HG03354 (cell line): ENCODE measurements at regions not wholly inside any gene's neighbourhood (a gene's known extent, or its start where the extent isn't known, plus 50 kb on each side); places are given as distances from the start of the nearest gene placed in this dataset.
A peak's percentile ranks its signal among the peaks of the same experiment; 100 is the strongest.

Experiments used
- ATAC-seq: cut with Tn5 transposase; IDR thresholded peaks from one replicate; pipeline ENCODE4 v1.9.1; 2021; ENCODE audit warnings: mild to moderate bottlenecking; ENCODE audit not compliant: unreplicated experiment, poor library complexity, severe bottlenecking

DNA sequence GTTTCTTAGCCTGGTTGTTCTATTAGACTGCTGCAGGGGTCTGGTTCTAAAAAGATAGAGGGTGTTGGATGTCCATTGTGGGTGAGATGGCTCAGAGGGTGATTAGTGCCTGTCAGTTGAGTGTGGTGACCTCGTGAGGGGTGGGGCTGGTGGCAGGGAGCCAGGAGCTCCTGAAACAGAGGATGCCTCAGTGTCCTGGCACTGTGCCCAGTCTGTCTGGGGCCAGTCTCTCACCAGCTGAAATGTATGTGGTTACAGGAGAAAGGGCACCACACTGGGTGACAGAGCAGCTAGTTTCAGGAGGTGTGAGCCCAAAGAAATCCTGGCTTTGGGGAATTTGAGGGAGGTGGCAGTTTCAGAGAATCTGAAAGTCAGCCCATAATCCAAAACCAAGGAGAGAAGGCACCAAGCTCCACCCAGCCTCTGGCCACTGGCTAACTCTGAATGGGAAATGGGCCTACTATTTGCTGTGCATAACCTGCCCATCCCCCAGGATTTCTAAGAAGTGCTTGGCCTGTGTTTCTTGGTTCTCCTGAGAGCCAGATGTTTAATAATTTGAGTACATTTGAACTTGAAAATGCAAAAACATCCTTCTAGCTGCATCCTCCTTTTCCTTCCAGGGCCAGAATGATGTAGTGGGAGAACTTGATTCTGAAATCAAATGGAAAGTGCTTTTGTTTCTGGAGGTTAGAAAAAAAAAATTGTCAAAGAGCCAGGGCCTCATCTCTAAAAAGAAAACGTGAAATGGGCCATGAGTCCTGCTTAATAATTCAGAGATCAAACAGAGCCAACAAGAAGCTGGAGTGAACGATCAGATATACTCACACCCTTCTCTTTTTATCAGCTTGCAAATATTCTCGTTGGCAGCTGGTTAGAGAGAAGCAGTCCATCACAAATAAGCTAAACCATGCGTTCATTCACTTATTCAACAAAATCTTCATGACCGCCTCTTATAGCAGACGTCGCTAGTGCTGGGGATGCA lies 92.3 kb downstream of the B3GNT2 start:
- ATAC-seq, result peak; percentile 69

DNA sequence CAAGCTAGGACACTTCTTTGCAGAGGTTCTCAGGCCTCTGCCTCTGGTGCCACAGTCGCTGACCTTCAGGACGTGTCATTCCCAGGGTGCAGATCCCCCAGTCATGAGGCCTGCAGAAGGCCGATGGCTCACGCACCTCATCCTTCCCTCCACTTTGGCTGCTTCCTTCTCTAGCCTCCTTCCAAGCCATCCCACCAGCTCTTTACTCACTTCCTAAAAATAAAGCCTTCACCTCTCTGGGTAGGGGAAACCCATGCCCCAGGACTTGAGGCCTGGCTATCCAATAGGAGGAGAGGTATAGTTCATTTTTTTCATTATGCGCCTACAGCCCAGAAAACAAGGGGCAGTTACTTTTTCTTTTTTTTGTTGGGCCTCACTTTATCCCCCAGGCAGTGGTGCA lies 91.4 kb downstream of the B3GNT2 start:
- no peak for ATAC-seq

DNA sequence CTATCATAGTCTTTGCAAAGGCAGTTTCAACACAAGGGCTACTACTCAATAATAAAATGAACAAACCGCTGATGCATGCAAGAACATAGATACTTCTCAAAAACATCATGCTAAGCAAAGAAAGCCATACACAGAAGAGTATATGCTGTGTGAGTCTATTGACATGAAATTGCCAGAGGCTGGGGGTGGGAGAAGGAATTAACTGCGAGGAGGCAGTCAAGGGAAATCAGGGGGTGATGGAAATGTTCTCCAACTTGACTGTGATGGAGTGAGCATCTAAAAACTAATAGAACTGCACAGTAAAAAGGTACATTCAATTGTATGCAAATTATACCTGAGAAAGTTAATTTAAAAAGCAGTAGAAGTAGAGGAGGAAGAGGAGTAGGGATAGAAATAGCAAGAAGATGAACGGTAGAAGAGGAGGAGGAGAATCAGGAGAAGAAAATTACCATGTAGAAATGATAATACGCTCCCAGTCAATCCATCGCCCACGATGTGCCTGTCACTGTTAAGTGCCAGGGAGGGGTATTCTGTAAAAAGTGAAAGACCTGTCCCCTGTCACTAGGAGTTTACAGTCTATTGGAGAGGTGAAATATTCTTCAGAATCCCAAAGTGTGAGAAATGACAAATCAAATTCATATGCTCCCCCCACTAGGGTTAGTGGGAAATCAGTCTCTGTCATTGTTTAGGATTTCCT lies 90.3 kb downstream of the B3GNT2 start:
- no peak for ATAC-seq

DNA sequence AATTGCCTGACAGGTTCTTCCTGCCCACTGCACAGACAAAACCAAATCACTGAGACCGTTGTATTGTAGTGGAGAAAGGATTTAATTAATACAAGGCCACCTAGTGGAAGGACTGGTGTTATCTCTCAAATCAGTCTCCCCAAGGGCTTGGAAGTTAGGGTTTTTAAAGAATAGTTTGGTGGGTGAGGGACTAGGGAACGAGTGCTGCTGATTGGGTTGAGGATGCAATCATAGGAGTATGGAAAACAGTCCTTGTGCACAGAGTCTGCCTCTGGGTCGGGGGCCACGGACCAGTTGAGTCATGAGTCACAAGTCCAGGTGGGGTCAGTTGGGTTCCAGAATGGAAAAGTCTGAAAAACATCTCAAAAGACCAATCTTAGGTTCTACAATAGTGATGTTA lies 89.1 kb downstream of the B3GNT2 start:
- ATAC-seq, result no peak

DNA sequence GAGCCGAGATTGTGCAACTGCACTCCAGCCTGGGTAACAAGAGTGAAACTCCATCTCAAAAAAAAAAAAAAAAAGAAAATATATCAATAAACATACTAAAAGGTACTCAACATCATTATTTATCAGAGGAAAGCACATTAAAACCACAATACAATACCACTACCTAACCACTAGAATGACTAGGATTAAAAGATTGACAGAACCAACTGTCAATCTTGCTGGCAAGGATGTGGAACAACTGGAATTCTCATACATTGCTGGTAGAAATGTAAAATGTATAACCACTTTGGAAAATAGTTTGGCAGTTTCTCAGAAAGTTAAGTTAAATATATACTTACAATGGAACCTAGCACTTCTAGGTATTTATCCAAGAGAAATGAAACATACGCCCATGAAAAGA lies 88.6 kb downstream of the B3GNT2 start:
- no peak for ATAC-seq

DNA sequence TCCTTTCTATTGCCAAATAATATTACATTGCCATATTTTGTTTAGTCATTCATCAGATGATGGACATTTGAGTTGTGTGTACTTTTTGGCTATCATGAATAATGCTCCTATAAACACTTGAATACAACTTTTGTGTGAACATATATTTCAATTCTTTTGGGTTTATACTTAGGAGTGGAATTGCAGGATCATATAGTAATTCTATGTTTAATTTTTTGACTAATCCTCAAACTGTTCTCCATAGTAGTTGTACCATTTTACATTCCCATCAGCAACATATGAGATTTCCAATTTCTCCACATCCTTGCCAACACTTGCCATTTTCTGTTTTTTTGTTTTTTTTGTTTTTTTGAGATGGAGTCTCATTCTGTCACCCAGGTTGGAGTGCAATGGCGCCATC lies 87.2 kb downstream of the B3GNT2 start:
- no peak for ATAC-seq

DNA sequence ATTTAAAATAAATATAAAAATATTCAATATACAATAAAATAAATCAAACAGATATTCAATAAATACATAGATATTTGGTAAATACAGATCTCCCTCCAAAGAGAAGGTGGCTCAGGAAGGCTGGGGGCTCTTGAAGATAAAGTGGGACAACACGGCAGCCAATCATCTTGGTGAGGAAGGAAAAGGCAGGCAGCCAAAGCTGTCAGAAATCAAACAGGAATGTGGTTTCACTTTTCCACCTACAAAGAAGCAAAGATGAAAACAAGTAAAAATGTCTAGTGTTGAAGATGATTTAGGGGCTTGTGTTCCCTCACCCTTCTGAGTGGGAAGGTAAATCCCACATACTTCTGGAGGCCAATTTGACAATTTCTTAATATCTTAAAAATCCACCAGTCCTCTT lies 85.7 kb downstream of the B3GNT2 start:
- ATAC-seq, result no peak

DNA sequence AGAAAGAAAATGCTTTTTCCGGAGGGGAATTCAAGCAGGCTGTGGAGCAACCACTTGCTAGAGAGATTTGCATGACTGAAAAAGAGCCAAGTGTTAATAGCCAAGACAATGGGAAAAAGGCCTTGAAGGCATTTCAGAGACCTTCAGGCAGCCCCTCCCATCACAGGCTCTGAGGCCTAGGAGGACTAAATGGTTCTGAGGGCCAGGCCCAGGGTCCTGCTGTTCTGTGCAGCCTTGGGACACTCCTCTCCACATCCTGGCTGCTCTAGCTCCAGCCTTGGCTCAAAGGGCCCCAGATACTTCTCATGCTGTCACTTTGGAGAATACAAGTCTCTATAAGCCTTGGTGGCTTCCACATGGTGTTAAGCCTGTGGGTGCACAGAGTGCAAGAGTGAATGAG lies 81.8 kb downstream of the B3GNT2 start:
- no peak for ATAC-seq
